Endothelial cell of umbilical vein (primary cell): ENCODE measurements at regions not wholly inside any gene's neighbourhood (a gene's known extent, or its start where the extent isn't known, plus 50 kb on each side); places are given as distances from the start of the nearest gene placed in this dataset.

Source experiments
- GATA2 ChIP-seq: IDR thresholded peaks from 2 replicates; pipeline ENCODE4 v1.7.0; 2011; ENCODE audit warnings: low read depth, mild to moderate bottlenecking, moderate library complexity, mixed read lengths, low read length; ENCODE audit not compliant: insufficient read length, insufficient read depth
- JUN ChIP-seq: IDR thresholded peaks from 2 replicates; pipeline ENCODE4 v1.6.1; 2011; ENCODE audit warnings: borderline replicate concordance, low read depth; ENCODE audit not compliant: insufficient read length, insufficient read depth
- MAX ChIP-seq: IDR thresholded peaks from 2 replicates; pipeline ENCODE4 v1.6.1; 2011; ENCODE audit not compliant: insufficient read depth, insufficient read length
- POLR2A ChIP-seq: IDR thresholded peaks from 2 replicates; pipeline ENCODE4 v1.6.1; 2012; ENCODE audit warnings: low read depth, mild to moderate bottlenecking, control low read depth, low read length
- POLR2AphosphoS5 ChIP-seq: IDR thresholded peaks from 2 replicates; pipeline ENCODE4 v1.6.1; 2012; ENCODE audit warnings: low read depth, mild to moderate bottlenecking, control low read depth, low read length, moderate library complexity; ENCODE audit not compliant: insufficient read depth
- TF ChIP-seq, protein P1 (sequence below), 2 donors: IDR thresholded peaks; 1 replicate in 1 of 2; 2 replicates in 1 of 2; pipeline ENCODE4 v1.5.1; 2011; ENCODE audit warnings: low read length in 2 of 2, mild to moderate bottlenecking in 2 of 2, moderate library complexity in 2 of 2, control low read depth in 1 of 2, inconsistent platforms in 1 of 2, low read depth in 1 of 2; ENCODE audit not compliant: insufficient read depth in 1 of 2; ENCODE audit errors: extremely low read depth in 1 of 2

GRCh38 chr1:102435483-102435882 is 438.8 kb upstream of the OLFM3 start:
- TF ChIP-seq POLR2A (no peak), JUN (no peak), GATA2 (no peak), POLR2AphosphoS5 (no peak), MAX (no peak)
- TF ChIP-seq, protein P1, sequence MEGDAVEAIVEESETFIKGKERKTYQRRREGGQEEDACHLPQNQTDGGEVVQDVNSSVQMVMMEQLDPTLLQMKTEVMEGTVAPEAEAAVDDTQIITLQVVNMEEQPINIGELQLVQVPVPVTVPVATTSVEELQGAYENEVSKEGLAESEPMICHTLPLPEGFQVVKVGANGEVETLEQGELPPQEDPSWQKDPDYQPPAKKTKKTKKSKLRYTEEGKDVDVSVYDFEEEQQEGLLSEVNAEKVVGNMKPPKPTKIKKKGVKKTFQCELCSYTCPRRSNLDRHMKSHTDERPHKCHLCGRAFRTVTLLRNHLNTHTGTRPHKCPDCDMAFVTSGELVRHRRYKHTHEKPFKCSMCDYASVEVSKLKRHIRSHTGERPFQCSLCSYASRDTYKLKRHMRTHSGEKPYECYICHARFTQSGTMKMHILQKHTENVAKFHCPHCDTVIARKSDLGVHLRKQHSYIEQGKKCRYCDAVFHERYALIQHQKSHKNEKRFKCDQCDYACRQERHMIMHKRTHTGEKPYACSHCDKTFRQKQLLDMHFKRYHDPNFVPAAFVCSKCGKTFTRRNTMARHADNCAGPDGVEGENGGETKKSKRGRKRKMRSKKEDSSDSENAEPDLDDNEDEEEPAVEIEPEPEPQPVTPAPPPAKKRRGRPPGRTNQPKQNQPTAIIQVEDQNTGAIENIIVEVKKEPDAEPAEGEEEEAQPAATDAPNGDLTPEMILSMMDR (IDR thresholded peaks at IDR 0.05; ENCODE audit: extremely low read depth in 1 of 2, insufficient read depth in 1 of 2, low read depth in 1 of 2, low read length in 2 of 2) = no peak
